ENCODE measurements at regions not wholly inside any gene's neighbourhood (a gene's known extent, or its start where the extent isn't known, plus 50 kb on each side); places are given as distances from the start of the nearest gene placed in this dataset.

GRCh38 chr1:185672719-185673360, 61.4 kb upstream of the HMCN1 start:
- CTCF ChIA-PET: interaction anchor here (1.7 to 4.8 kb wide), 2 partner anchors 21 to 434 kb away, joined by 8 to 62 read pairs; no protein-coding TSS in a partner anchor
- DNase-seq (no peak), ATAC-seq (no peak)
- Mint-ChIP-seq H3K9me3 (peaks cover 0 to 6% (median 0%) of the 10 kb centered on the region in 11 donors), H3K4me1 (peaks cover 25 to 58% (median 45%) of the 10 kb centered on the region in 7 donors), H3K27ac (peak overlapping the region in 7 of 9 donors; percentile 7 to 83 (median 75)), H3K4me3 (peak overlapping the region in 4 of 10 donors; percentile 38 to 70 (median 63)), H3K36me3 (peaks cover 0 to 10% (median 0%) of the 10 kb centered on the region in 5 donors), H3K27me3 (no peaks in the 10 kb centered on the region)
- H3K4me3 ChIP-seq (ENCODE audit: low read length): no peak overlapping the region
- H3K9me3 ChIP-seq (ENCODE audit: control insufficient read depth in 2 of 3, low read length in 3 of 3): no peaks in the 10 kb centered on the region
- peaks cover 8 to 28% of the 10 kb centered on the region in 2 donors for H3K4me1 ChIP-seq (ENCODE audit: control insufficient read depth in 2 of 2, insufficient read depth in 2 of 2, low read length in 2 of 2)
- H3K36me3 ChIP-seq (ENCODE audit: control insufficient read depth in 2 of 3, insufficient read depth in 3 of 3, low read length in 3 of 3): no peaks in the 10 kb centered on the region
- H3K27ac ChIP-seq (ENCODE audit: low read depth, low read length): no peak overlapping the region
- POLR2A ChIA-PET: interaction anchor here (2.1 to 4.4 kb wide), 2 partner anchors 356 to 391 kb away, joined by 7 to 30 read pairs; partner anchors contain the start of gene IVNS1ABP
- intact Hi-C loops (cut with micrococcal nuclease): loop anchor here in 1 of 2 donors (5.0 to 10.0 kb wide), 3 partner anchors 111 to 628 kb away; partner anchors contain the start of gene RNF2
- no peaks in the 10 kb centered on the region for H3K27me3 ChIP-seq (ENCODE audit: control insufficient read depth in 2 of 2, insufficient read depth in 2 of 2, low read length in 2 of 2)

- ChIA-PET CTCF (interaction anchor here (0.5 to 4.8 kb wide), 29 partner anchors 10 to 864 kb away, joined by 3 to 62 read pairs (median 3); partner anchors contain the start of gene IVNS1ABP), POLR2A (interaction anchor here (0.6 to 3.8 kb wide), 8 partner anchors 10 to 655 kb away, joined by 3 to 37 read pairs (median 4); partner anchors contain the start of genes IVNS1ABP, SWT1 and TRMT1L)
- H3K4me1 Mint-ChIP-seq: peaks cover 22 to 44% (median 33%) of the 10 kb centered on the region in 7 donors
- peak overlapping the region in 8 of 9 donors; percentile 12 to 75 (median 60) for H3K27ac Mint-ChIP-seq
- H3K4me3 ChIP-seq (ENCODE audit: low read length): no peak overlapping the region
- no peak overlapping the region for H3K4me3 Mint-ChIP-seq
- intact Hi-C loops (cut with micrococcal nuclease): loop anchor here (1.0 to 10.0 kb wide), 8 partner anchors 73 to 625 kb away; partner anchors contain the start of genes IVNS1ABP (in 2 of the 2) and RNF2 (in 1 of the 2)
- ATAC-seq (peak; percentile 82), DNase-seq (peak in 8 of 9 donors; percentile 28 to 72 (median 59))
- H3K4me1 ChIP-seq (ENCODE audit: control insufficient read depth in 2 of 2, insufficient read depth in 2 of 2, low read length in 2 of 2): peaks cover 4 to 20% of the 10 kb centered on the region in 2 donors
- no peaks in the 10 kb centered on the region for H3K27me3 Mint-ChIP-seq
- peaks cover 0 to 6% (median 0%) of the 10 kb centered on the region in 11 donors for H3K9me3 Mint-ChIP-seq
- peaks cover 0 to 4% (median 0%) of the 10 kb centered on the region in 5 donors for H3K36me3 Mint-ChIP-seq
- H3K27ac ChIP-seq (ENCODE audit: low read depth, low read length): no peak overlapping the region
- H3K27me3 ChIP-seq (ENCODE audit: control insufficient read depth in 2 of 2, insufficient read depth in 2 of 2, low read length in 2 of 2): no peaks in the 10 kb centered on the region
- no peaks in the 10 kb centered on the region for H3K9me3 ChIP-seq (ENCODE audit: control insufficient read depth in 2 of 3, low read length in 3 of 3)
- H3K36me3 ChIP-seq (ENCODE audit: control insufficient read depth in 2 of 3, insufficient read depth in 3 of 3, low read length in 3 of 3): no peaks in the 10 kb centered on the region
Measured at GRCh38 chr1:185670187-185670627, 64.0 kb upstream of the HMCN1 start.

GRCh38 chr1:185668013-185668412, 66.2 kb upstream of the HMCN1 start:
- no peak for ATAC-seq
- no peaks in the 10 kb centered on the region for H3K27me3 Mint-ChIP-seq
- no peak overlapping the region for H3K4me3 Mint-ChIP-seq
- H3K9me3 Mint-ChIP-seq: peaks cover 0 to 6% (median 0%) of the 10 kb centered on the region in 11 donors
- Histone ChIP-seq H3K27ac (ENCODE audit: low read depth, low read length) (no peak overlapping the region), H3K4me1 (ENCODE audit: control insufficient read depth in 2 of 2, insufficient read depth in 2 of 2, low read length in 2 of 2) (peaks cover 0 to 6% of the 10 kb centered on the region in 2 donors), H3K36me3 (ENCODE audit: control insufficient read depth in 2 of 3, insufficient read depth in 3 of 3, low read length in 3 of 3) (no peaks in the 10 kb centered on the region), H3K4me3 (ENCODE audit: low read length) (no peak overlapping the region), H3K27me3 (ENCODE audit: control insufficient read depth in 2 of 2, insufficient read depth in 2 of 2, low read length in 2 of 2) (no peaks in the 10 kb centered on the region), H3K9me3 (ENCODE audit: control insufficient read depth in 2 of 3, low read length in 3 of 3) (no peaks in the 10 kb centered on the region)
- intact Hi-C loops (cut with micrococcal nuclease): no loop called here
- H3K4me1 Mint-ChIP-seq: peaks cover 4 to 24% (median 16%) of the 10 kb centered on the region in 7 donors
- no peak overlapping the region for H3K27ac Mint-ChIP-seq
- peaks cover 0 to under 1% (median 0%) of the 10 kb centered on the region in 5 donors for H3K36me3 Mint-ChIP-seq
- ChIA-PET POLR2A (no interaction called here), CTCF (interaction anchor here (3.1 kb wide), 1 partner anchor 12 kb away, joined by 32 read pairs; no protein-coding TSS in a partner anchor)
- no peak for DNase-seq

GRCh38 chr1:185666582-185666981, 67.6 kb upstream of the HMCN1 start:
- Histone ChIP-seq H3K9me3 (ENCODE audit: control insufficient read depth in 2 of 3, low read length in 3 of 3) (no peaks in the 10 kb centered on the region), H3K27ac (ENCODE audit: low read depth, low read length) (no peak overlapping the region), H3K36me3 (ENCODE audit: control insufficient read depth in 2 of 3, insufficient read depth in 3 of 3, low read length in 3 of 3) (no peaks in the 10 kb centered on the region), H3K27me3 (ENCODE audit: control insufficient read depth in 2 of 2, insufficient read depth in 2 of 2, low read length in 2 of 2) (no peaks in the 10 kb centered on the region), H3K4me1 (ENCODE audit: control insufficient read depth in 2 of 2, insufficient read depth in 2 of 2, low read length in 2 of 2) (peaks cover 0 to 6% of the 10 kb centered on the region in 2 donors), H3K4me3 (ENCODE audit: low read length) (no peak overlapping the region)
- Mint-ChIP-seq H3K27ac (no peak overlapping the region), H3K4me1 (peaks cover 0 to 22% (median 8%) of the 10 kb centered on the region in 7 donors), H3K36me3 (peaks cover 0 to 2% (median 0%) of the 10 kb centered on the region in 5 donors), H3K4me3 (no peak overlapping the region), H3K9me3 (peaks cover 0 to 2% (median 0%) of the 10 kb centered on the region in 11 donors), H3K27me3 (no peaks in the 10 kb centered on the region)
- DNase-seq (no peak), ATAC-seq (no peak)
- CTCF ChIA-PET: no interaction called here
- POLR2A ChIA-PET: interaction anchor here (0.5 kb wide), 1 partner anchor 295 kb away, joined by 4 read pairs; no protein-coding TSS in a partner anchor
- intact Hi-C loops (cut with micrococcal nuclease): no loop called here

- POLR2A ChIA-PET: no interaction called here
- Mint-ChIP-seq H3K4me3 (no peak overlapping the region), H3K27ac (no peak overlapping the region), H3K9me3 (peaks cover 0 to 4% (median 0%) of the 10 kb centered on the region in 11 donors), H3K36me3 (peaks cover 0 to 3% (median 0%) of the 10 kb centered on the region in 5 donors), H3K27me3 (no peaks in the 10 kb centered on the region), H3K4me1 (peaks cover 0 to 12% (median 0%) of the 10 kb centered on the region in 7 donors)
- Histone ChIP-seq H3K36me3 (ENCODE audit: control insufficient read depth in 2 of 3, insufficient read depth in 3 of 3, low read length in 3 of 3) (no peaks in the 10 kb centered on the region), H3K4me1 (ENCODE audit: control insufficient read depth in 2 of 2, insufficient read depth in 2 of 2, low read length in 2 of 2) (no peaks in the 10 kb centered on the region), H3K27ac (ENCODE audit: low read depth, low read length) (no peak overlapping the region), H3K4me3 (ENCODE audit: low read length) (no peak overlapping the region), H3K27me3 (ENCODE audit: control insufficient read depth in 2 of 2, insufficient read depth in 2 of 2, low read length in 2 of 2) (no peaks in the 10 kb centered on the region), H3K9me3 (ENCODE audit: control insufficient read depth in 2 of 3, low read length in 3 of 3) (no peaks in the 10 kb centered on the region)
- DNase-seq (no peak), ATAC-seq (no peak)
- intact Hi-C loops (cut with micrococcal nuclease): loop anchor here in 1 of 2 donors (2.0 kb wide), 1 partner anchor 17 kb away; no protein-coding TSS in a partner anchor
- CTCF ChIA-PET: no interaction called here
Measured at GRCh38 chr1:185663771-185664296, 70.4 kb upstream of the HMCN1 start.

- H3K4me1 Mint-ChIP-seq: peaks cover 0 to 12% (median 0%) of the 10 kb centered on the region in 7 donors
- Histone ChIP-seq H3K36me3 (ENCODE audit: control insufficient read depth in 2 of 3, insufficient read depth in 3 of 3, low read length in 3 of 3) (no peaks in the 10 kb centered on the region), H3K27ac (ENCODE audit: low read depth, low read length) (no peak overlapping the region), H3K4me3 (ENCODE audit: low read length) (no peak overlapping the region), H3K27me3 (ENCODE audit: control insufficient read depth in 2 of 2, insufficient read depth in 2 of 2, low read length in 2 of 2) (no peaks in the 10 kb centered on the region), H3K9me3 (ENCODE audit: control insufficient read depth in 2 of 3, low read length in 3 of 3) (no peaks in the 10 kb centered on the region), H3K4me1 (ENCODE audit: control insufficient read depth in 2 of 2, insufficient read depth in 2 of 2, low read length in 2 of 2) (no peaks in the 10 kb centered on the region)
- no peak overlapping the region for H3K27ac Mint-ChIP-seq
- H3K9me3 Mint-ChIP-seq: peaks cover 0 to 4% (median 0%) of the 10 kb centered on the region in 11 donors
- CTCF ChIA-PET: no interaction called here
- DNase-seq (no peak), ATAC-seq (no peak)
- intact Hi-C loops (cut with micrococcal nuclease): loop anchor here in 1 of 2 donors (2.0 kb wide), 1 partner anchor 17 kb away; no protein-coding TSS in a partner anchor
- POLR2A ChIA-PET: no interaction called here
- peaks cover 0 to 3% (median 0%) of the 10 kb centered on the region in 5 donors for H3K36me3 Mint-ChIP-seq
- H3K27me3 Mint-ChIP-seq: no peaks in the 10 kb centered on the region
- H3K4me3 Mint-ChIP-seq: no peak overlapping the region
Measured at GRCh38 chr1:185663332-185663731, 70.9 kb upstream of the HMCN1 start.

Measured in naive thymus-derived CD4-positive, alpha-beta T cell (primary cell).